Neutrophil (primary cell): ENCODE measurements at regions not wholly inside any gene's neighbourhood (a gene's known extent, or its start where the extent isn't known, plus 50 kb on each side); places are given as distances from the start of the nearest gene placed in this dataset.

Experiments used
- H3K27ac ChIP-seq: fragments of 200-600 bp; sonication (generic); 2 replicates; pipeline ENCODE4 v1.5.1; 2016; ENCODE audit warnings: mild to moderate bottlenecking, moderate library complexity
- H3K27me3 ChIP-seq: fragments of 200-600 bp; sonication (generic); 2 replicates; pipeline ENCODE4 v1.6.0; 2016; ENCODE audit warnings: mild to moderate bottlenecking
- H3K36me3 ChIP-seq: fragments of 200-600 bp; sonication (generic); 2 replicates; pipeline ENCODE4 v1.5.1; 2017
- H3K4me1 ChIP-seq, 2 experiments: fragments of 200-600 bp in 1 of 2; sonication (generic) in 1 of 2; 1 replicate in 1 of 2; 2 replicates in 1 of 2; pipeline versions ENCODE4 v1.5.1 to v1.6.1; 2013 to 2016; ENCODE audit warnings: low read depth in 1 of 2, low read length in 1 of 2, mild to moderate bottlenecking in 1 of 2, moderate library complexity in 1 of 2; ENCODE audit not compliant: control insufficient read depth in 1 of 2, insufficient read depth in 1 of 2
- H3K4me3 ChIP-seq, 2 experiments: fragments of 200-600 bp in 1 of 2; sonication (generic) in 1 of 2; 1 replicate in 1 of 2; 2 replicates in 1 of 2; pipeline ENCODE4 v1.5.1; 2013 to 2016; ENCODE audit warnings: low read depth in 1 of 2, low read length in 1 of 2, mild to moderate bottlenecking in 1 of 2, moderate library complexity in 1 of 2
- H3K9me3 ChIP-seq: fragments of 200-600 bp; sonication (generic); 2 replicates; pipeline ENCODE4 v1.5.1; 2016
- TF ChIP-seq, protein P1 (sequence below): fragments of 200-600 bp; sonication (generic); IDR thresholded peaks from 2 replicates; pipeline ENCODE4 v1.5.1; 2016; ENCODE audit warnings: antibody characterized with exemption

DNA sequence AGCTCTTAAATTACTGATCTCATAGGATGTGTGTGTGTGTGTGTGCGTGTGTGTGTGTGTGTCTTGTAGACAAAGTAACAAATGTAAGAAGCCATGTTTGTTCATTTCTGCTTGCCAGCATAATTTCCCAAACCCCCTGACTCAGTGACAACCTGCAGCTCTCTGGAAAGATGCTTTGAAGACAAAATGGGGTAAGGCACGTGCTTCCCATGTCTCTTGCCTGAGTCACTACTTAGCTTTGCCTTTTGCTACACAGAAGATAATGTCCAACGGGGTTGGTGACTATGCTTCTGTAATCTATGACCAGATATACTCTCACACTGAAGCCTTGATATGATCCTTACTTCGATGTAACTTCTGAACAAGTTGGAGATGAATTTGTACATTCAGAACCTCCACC, 332.0 kb downstream of the SLC4A3 start:
- no peaks in the 10 kb centered on the region for H3K9me3 ChIP-seq
- H3K4me3 ChIP-seq: no peak overlapping the region
- H3K36me3 ChIP-seq: no peaks in the 10 kb centered on the region
- H3K27ac ChIP-seq: no peak overlapping the region
- TF ChIP-seq, protein P1, sequence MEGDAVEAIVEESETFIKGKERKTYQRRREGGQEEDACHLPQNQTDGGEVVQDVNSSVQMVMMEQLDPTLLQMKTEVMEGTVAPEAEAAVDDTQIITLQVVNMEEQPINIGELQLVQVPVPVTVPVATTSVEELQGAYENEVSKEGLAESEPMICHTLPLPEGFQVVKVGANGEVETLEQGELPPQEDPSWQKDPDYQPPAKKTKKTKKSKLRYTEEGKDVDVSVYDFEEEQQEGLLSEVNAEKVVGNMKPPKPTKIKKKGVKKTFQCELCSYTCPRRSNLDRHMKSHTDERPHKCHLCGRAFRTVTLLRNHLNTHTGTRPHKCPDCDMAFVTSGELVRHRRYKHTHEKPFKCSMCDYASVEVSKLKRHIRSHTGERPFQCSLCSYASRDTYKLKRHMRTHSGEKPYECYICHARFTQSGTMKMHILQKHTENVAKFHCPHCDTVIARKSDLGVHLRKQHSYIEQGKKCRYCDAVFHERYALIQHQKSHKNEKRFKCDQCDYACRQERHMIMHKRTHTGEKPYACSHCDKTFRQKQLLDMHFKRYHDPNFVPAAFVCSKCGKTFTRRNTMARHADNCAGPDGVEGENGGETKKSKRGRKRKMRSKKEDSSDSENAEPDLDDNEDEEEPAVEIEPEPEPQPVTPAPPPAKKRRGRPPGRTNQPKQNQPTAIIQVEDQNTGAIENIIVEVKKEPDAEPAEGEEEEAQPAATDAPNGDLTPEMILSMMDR: no peak
- H3K4me1 ChIP-seq: no peaks in the 10 kb centered on the region
- no peaks in the 10 kb centered on the region for H3K27me3 ChIP-seq

DNA sequence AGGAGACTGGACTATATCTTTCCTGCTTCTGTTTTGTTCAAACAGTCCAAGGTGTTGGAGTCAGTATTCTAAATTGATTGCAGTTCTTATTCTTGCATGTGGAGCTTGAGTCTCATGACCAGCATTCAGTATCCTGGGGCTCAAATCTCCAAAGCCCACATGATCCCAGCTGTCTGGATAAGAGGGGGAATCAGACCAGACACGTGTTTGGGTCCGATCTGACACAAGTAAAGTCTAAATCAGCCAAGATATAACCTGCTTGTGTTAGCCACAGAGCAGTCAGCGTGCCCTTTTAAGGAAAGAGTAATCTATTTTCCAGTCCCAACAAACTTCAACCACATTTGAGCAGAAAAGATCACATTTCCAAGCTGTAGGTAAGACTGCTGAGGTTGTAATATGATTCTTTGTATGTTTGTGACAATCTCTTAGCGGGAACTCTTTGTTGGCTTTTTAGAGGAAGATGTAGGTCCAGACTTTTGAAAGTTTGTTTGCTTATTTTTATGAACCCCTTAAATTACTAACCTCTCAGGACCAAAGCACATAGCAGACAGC, 334.6 kb downstream of the SLC4A3 start:
- H3K4me3 ChIP-seq: no peak overlapping the region
- H3K4me1 ChIP-seq: no peaks in the 10 kb centered on the region
- H3K27me3 ChIP-seq: no peaks in the 10 kb centered on the region
- H3K36me3 ChIP-seq: no peaks in the 10 kb centered on the region
- H3K9me3 ChIP-seq: no peaks in the 10 kb centered on the region
- no peak overlapping the region for H3K27ac ChIP-seq
- TF ChIP-seq, protein P1: no peak

DNA sequence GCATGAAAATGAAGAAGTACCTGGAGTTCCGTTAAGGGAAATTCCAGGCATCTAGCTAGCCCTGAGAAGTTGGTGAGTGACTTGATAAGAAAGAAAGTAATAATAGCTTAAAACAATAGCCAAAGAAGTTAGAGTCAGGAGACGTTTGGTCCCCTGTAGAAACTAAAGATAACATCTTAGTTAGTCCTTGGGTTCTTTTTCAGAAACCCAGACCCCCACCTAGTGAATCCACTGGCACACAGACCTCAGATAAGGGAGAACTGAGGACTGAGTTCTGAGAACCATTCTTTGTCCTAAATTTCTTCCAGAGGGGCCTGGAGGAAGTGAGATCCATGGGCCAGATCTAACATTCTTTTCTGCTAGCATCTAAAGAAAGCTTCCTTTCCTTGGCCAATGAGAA, 335.4 kb downstream of the SLC4A3 start:
- H3K4me1 ChIP-seq: no peaks in the 10 kb centered on the region
- no peak overlapping the region for H3K27ac ChIP-seq
- H3K9me3 ChIP-seq: no peaks in the 10 kb centered on the region
- no peaks in the 10 kb centered on the region for H3K36me3 ChIP-seq
- TF ChIP-seq, protein P1: no peak
- no peaks in the 10 kb centered on the region for H3K27me3 ChIP-seq
- H3K4me3 ChIP-seq: no peak overlapping the region

DNA sequence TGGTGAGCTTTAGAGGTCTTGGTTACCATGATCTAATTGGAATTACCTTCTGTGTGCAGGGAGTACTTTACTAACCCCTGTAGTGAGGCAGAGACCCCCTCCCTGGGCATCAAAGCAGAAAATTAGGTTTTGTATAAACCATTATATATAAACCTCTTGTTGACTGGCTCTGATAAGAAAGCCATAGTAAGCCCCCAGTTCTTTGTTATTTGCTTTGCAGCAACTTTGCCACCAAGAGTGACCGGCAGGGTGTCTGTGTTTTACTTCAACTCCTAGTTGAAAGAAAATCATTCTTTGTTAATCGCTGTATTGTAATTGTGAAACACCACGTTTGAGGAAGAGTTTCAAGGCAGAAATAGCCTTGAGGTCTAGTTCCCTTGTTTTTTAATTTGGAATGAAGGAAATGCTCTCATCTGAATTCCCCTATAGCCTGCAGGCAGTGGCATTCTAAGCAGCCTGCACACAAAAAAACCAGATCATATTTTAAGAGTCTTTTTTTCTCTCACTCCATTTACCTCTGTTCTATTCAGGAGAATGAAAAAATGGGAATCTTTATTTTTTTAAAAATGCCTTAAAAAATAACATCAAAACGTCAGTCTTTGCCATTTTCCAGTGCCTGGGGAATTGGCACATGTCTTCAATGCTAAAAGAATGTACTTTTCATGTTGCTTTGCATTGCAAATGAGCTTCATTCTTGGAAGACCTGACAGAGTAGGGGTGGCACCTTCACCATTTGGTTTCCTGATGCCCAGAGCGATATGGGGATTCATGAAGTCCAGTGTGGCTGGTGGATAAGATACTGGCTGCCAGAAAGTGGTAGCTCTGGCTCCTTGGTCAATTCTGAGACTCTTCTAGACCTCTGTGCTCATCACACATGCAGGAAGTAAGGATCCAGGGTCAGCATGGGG, 338.1 kb downstream of the SLC4A3 start:
- Histone ChIP-seq H3K27ac (no peak overlapping the region), H3K36me3 (no peaks in the 10 kb centered on the region), H3K4me3 (no peak overlapping the region), H3K9me3 (no peaks in the 10 kb centered on the region), H3K27me3 (no peaks in the 10 kb centered on the region), H3K4me1 (no peaks in the 10 kb centered on the region)
- TF ChIP-seq, protein P1: no peak

DNA sequence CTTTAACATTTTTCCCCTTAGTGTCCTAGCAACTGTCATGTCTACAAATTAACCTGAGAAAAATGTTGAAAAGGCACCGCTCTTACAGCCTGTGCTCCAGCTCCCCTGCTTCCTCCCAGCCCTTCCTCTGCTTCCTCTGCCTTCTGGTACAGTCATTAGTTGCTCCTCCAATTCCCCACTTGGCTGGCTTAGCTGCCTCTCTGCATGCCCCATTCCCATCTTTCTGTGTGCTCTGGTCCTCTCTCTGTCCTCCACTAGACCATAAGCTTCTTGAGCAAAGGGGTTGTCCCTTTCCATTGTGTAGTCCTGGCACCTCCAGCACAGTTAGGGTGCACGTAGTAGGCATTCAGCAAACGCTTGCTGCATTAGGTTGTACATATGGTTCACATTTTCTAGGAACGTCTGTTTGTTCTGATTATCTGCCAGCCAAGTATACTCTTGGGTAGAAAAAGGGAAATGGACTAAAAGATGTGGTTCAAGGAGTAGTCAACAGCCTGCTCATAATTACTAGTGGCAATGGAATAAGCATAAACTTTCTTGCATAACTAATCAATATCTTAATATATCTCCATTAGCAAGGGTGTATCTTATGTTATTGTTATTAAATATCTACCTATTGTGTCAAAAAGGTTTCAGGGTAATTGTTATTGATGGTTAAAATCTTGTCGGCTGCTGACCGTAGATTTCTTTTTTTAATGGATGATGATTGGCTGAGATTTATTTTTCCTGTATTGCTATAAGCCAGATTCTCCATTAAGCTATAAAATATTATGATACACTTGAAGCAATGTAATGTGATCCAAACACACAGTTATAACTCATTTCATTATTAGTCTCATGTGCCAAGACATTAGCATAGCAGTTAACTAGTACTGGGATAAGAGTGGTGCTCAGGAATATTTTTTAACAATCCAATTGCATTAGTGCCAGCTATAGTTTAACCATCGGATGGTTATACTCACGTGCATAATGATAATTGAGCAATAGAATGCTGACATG, 340.1 kb downstream of the SLC4A3 start:
- H3K4me1 ChIP-seq: no peaks in the 10 kb centered on the region
- no peak overlapping the region for H3K4me3 ChIP-seq
- H3K36me3 ChIP-seq: no peaks in the 10 kb centered on the region
- H3K9me3 ChIP-seq: no peaks in the 10 kb centered on the region
- TF ChIP-seq, protein P1: no peak
- no peak overlapping the region for H3K27ac ChIP-seq
- no peaks in the 10 kb centered on the region for H3K27me3 ChIP-seq
